Skeletal muscle tissue (tissue), 3 donors: ENCODE measurements at regions not wholly inside any gene's neighbourhood (a gene's known extent, or its start where the extent isn't known, plus 50 kb on each side); places are given as distances from the start of the nearest gene placed in this dataset.

Experiments
- H3K27ac ChIP-seq: one replicate; pipeline ENCODE4 v1.7.0; 2013; ENCODE audit warnings: mild to moderate bottlenecking, low read depth, low read length, inconsistent platforms
- H3K27me3 ChIP-seq, 3 donors: one replicate each; pipeline ENCODE4 v1.7.0; 2013; ENCODE audit warnings: low read length in 3 of 3; ENCODE audit not compliant: control insufficient read depth in 3 of 3, insufficient read depth in 3 of 3
- H3K36me3 ChIP-seq, 3 donors: one replicate each; pipeline ENCODE4 v1.7.0; 2013; ENCODE audit warnings: low read length in 3 of 3; ENCODE audit not compliant: control insufficient read depth in 3 of 3, insufficient read depth in 3 of 3
- H3K4me1 ChIP-seq, 3 donors: one replicate each; pipeline ENCODE4 v1.7.0; 2013; ENCODE audit warnings: low read length in 3 of 3, mild to moderate bottlenecking in 3 of 3; ENCODE audit not compliant: control insufficient read depth in 3 of 3, insufficient read depth in 3 of 3
- H3K4me3 ChIP-seq, 3 donors: one replicate each; pipeline ENCODE4 v1.7.0; 2013; ENCODE audit warnings: low read length in 3 of 3
- H3K9ac ChIP-seq, 3 donors: one replicate each; pipeline ENCODE4 v1.7.0; 2013; ENCODE audit warnings: low read length in 3 of 3, mild to moderate bottlenecking in 3 of 3, moderate library complexity in 2 of 3, low read depth in 1 of 3
- H3K9me3 ChIP-seq, 3 donors: one replicate each; pipeline ENCODE4 v1.7.0; 2013; ENCODE audit warnings: low read length in 3 of 3; ENCODE audit not compliant: control insufficient read depth in 3 of 3
- donor health status: Osteomylitis.

DNA sequence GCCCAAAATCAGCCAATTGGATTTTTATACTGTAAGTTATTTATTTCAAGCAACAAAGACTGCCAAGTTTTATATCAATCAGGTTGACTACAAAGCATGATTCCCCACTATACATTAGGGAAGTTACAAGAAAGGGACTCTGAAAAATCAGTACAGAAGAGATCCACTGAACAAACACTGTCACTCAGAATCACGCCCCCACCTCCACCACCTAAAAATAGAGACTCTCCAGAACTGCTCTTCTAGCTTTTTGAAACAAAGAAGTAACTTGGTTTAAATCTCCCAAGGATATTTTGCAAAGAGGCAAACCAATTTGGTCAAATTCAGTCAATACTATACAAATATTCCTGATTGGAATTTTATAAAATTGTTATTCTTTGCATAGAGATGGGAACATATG is 438.0 kb downstream of the HTR1A start:
- no peak overlapping the region for H3K27ac ChIP-seq
- no peaks in the 10 kb centered on the region for H3K9me3 ChIP-seq
- no peaks in the 10 kb centered on the region for H3K27me3 ChIP-seq
- no peak overlapping the region for H3K9ac ChIP-seq
- H3K4me3 ChIP-seq: no peak overlapping the region
- no peaks in the 10 kb centered on the region for H3K4me1 ChIP-seq
- no peaks in the 10 kb centered on the region for H3K36me3 ChIP-seq

- no peaks in the 10 kb centered on the region for H3K36me3 ChIP-seq
- H3K27me3 ChIP-seq: no peaks in the 10 kb centered on the region
- no peak overlapping the region for H3K4me3 ChIP-seq
- H3K9ac ChIP-seq: no peak overlapping the region
- no peaks in the 10 kb centered on the region for H3K9me3 ChIP-seq
- H3K4me1 ChIP-seq: no peaks in the 10 kb centered on the region
- H3K27ac ChIP-seq: no peak overlapping the region
These were observed 446.2 kb downstream of the HTR1A start for GRCh38 chr5:63516006-63516405.

GRCh38 chr5:63500242-63500641 is 462.0 kb downstream of the HTR1A start:
- H3K36me3 ChIP-seq: no peaks in the 10 kb centered on the region
- no peaks in the 10 kb centered on the region for H3K9me3 ChIP-seq
- no peak overlapping the region for H3K9ac ChIP-seq
- H3K27me3 ChIP-seq: no peaks in the 10 kb centered on the region
- no peak overlapping the region for H3K27ac ChIP-seq
- H3K4me3 ChIP-seq: no peak overlapping the region
- no peaks in the 10 kb centered on the region for H3K4me1 ChIP-seq

GRCh38 chr5:63495225-63495624 is 467.0 kb downstream of the HTR1A start:
- Histone ChIP-seq H3K9ac (no peak overlapping the region), H3K9me3 (no peaks in the 10 kb centered on the region), H3K27ac (no peak overlapping the region), H3K27me3 (no peaks in the 10 kb centered on the region), H3K36me3 (no peaks in the 10 kb centered on the region), H3K4me1 (no peaks in the 10 kb centered on the region), H3K4me3 (no peak overlapping the region)

- Histone ChIP-seq H3K9ac (no peak overlapping the region), H3K36me3 (no peaks in the 10 kb centered on the region), H3K27ac (no peak overlapping the region), H3K4me3 (no peak overlapping the region), H3K4me1 (no peaks in the 10 kb centered on the region), H3K27me3 (no peaks in the 10 kb centered on the region), H3K9me3 (no peaks in the 10 kb centered on the region)
These were observed 478.9 kb downstream of the HTR1A start for GRCh38 chr5:63483338-63483737.

DNA sequence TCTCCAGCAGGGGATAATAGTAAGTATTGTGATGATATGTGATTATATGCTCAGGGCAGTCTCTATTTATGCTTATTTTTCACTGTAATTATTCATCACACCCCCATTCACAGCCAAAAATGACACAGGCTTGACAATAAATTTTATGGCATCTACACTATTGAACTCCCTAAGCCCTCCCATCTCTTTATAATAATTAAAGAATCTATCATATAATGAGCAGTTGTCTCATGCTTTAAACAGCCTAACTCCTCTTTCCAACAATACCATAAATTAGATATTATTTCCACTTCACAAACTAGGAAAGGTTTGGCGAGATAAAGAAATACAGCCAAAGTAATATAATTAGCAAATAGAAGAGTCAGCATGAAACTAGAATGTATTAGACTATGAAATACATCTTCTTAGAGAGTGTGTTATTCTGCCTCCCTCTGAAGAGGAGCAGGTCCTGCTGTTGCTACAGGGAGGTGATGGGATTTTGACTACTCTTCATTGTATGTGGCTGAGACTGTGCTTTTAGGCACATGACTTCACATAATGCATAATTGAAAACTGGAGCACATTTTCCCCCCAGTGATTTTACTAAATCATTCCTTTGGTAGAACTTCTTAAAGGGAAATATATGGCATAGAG is 488.8 kb downstream of the HTR1A start:
- Histone ChIP-seq H3K27ac (no peak overlapping the region), H3K9me3 (no peaks in the 10 kb centered on the region), H3K36me3 (no peaks in the 10 kb centered on the region), H3K4me1 (no peaks in the 10 kb centered on the region), H3K27me3 (no peaks in the 10 kb centered on the region), H3K4me3 (no peak overlapping the region), H3K9ac (no peak overlapping the region)

DNA sequence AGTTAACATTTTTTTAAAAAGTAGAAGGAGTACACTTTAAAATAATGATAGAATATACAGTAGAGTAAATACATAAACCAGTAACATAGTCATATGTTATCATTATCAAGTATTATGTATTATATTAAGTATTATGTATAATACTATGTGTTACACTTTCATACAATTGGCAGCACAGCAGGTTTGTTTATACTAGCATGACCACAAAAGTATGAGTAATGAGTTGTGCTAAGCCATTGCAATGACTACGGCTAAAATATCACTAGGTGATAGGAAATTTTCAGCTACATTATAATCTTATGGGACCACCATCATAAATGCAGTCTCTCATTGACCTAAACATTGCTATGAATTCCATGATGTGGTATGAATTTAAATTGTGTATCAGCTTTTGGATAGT is 506.0 kb downstream of the HTR1A start:
- H3K27ac ChIP-seq: no peak overlapping the region
- no peaks in the 10 kb centered on the region for H3K27me3 ChIP-seq
- H3K9me3 ChIP-seq: no peaks in the 10 kb centered on the region
- H3K4me3 ChIP-seq: no peak overlapping the region
- H3K4me1 ChIP-seq: no peaks in the 10 kb centered on the region
- H3K9ac ChIP-seq: no peak overlapping the region
- no peaks in the 10 kb centered on the region for H3K36me3 ChIP-seq

- Histone ChIP-seq H3K36me3 (no peaks in the 10 kb centered on the region), H3K27me3 (no peaks in the 10 kb centered on the region), H3K27ac (no peak overlapping the region), H3K4me1 (no peaks in the 10 kb centered on the region), H3K4me3 (no peak overlapping the region), H3K9ac (no peak overlapping the region), H3K9me3 (no peaks in the 10 kb centered on the region)
These were observed 511.1 kb downstream of the HTR1A start for GRCh38 chr5:63451188-63451587.

- Histone ChIP-seq H3K9me3 (no peaks in the 10 kb centered on the region), H3K27ac (no peak overlapping the region), H3K9ac (no peak overlapping the region), H3K4me1 (no peaks in the 10 kb centered on the region), H3K36me3 (no peaks in the 10 kb centered on the region), H3K27me3 (no peaks in the 10 kb centered on the region), H3K4me3 (no peak overlapping the region)
These were observed 522.7 kb downstream of the HTR1A start for GRCh38 chr5:63439537-63439936.

DNA sequence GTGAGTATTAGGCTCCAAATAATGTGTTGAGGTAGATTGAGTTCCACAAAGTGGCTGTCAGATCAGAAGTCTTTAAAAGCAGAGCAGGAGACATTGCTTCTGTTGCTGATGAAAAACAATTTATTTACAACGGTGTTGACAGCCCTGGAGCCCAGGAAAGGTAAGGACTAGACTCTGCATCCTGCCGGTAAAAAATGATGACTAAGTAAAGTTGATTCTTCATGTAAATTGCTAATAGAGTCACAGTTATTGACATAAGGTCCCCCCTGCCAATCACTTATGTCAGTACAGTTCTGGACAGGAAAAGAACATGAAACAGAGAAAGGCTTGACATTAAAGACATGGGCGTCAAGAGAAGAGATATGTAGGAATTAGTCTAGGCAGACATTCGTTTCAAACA is 552.5 kb downstream of the HTR1A start:
- Histone ChIP-seq H3K27ac (no peak overlapping the region), H3K9ac (no peak overlapping the region), H3K27me3 (no peaks in the 10 kb centered on the region), H3K4me1 (no peaks in the 10 kb centered on the region), H3K36me3 (no peaks in the 10 kb centered on the region), H3K9me3 (no peaks in the 10 kb centered on the region), H3K4me3 (no peak overlapping the region)

- no peaks in the 10 kb centered on the region for H3K36me3 ChIP-seq
- no peak overlapping the region for H3K9ac ChIP-seq
- H3K4me1 ChIP-seq: no peaks in the 10 kb centered on the region
- no peak overlapping the region for H3K4me3 ChIP-seq
- no peaks in the 10 kb centered on the region for H3K27me3 ChIP-seq
- H3K27ac ChIP-seq: no peak overlapping the region
- H3K9me3 ChIP-seq: no peaks in the 10 kb centered on the region
These were observed 553.3 kb downstream of the HTR1A start for GRCh38 chr5:63408984-63409383.
